HepG2 (cell line): ENCODE measurements at regions not wholly inside any gene's neighbourhood (a gene's known extent, or its start where the extent isn't known, plus 50 kb on each side); places are given as distances from the start of the nearest gene placed in this dataset.

Experiments
- ARID4A ChIP-seq: sonication (generic); formaldehyde crosslinking; IDR thresholded peaks from 2 replicates; pipeline ENCODE4 v1.5.0; 2020; ENCODE audit warnings: mild to moderate bottlenecking, missing genetic modification reagents, borderline replicate concordance
- BRF2 ChIP-seq: sonication (generic); formaldehyde crosslinking; IDR thresholded peaks from 2 replicates; pipeline ENCODE4 v1.8.1; 2022; ENCODE audit warnings: mild to moderate bottlenecking, missing genetic modification reagents
- CBX2 ChIP-seq, 2 experiments: fragments of 200-600 bp in 1 of 2; sonication (generic); formaldehyde crosslinking in 1 of 2; IDR thresholded peaks; 2 replicates each; pipeline versions ENCODE4 v1.7.0 to v1.8.1; 2018 to 2022; ENCODE audit warnings: low read depth in 2 of 2, low read length in 1 of 2, mild to moderate bottlenecking in 1 of 2, missing genetic modification reagents in 1 of 2
- DRAP1 ChIP-seq: IDR thresholded peaks from 2 replicates; pipeline ENCODE4 v1.6.1; 2016; ENCODE audit warnings: missing genetic modification reagents, missing compliant biosample characterization
- GMEB1 ChIP-seq: sonication (generic); formaldehyde crosslinking; IDR thresholded peaks from 2 replicates; pipeline ENCODE4 v1.5.1; 2020; ENCODE audit warnings: missing genetic modification reagents, mild to moderate bottlenecking, borderline replicate concordance
- HNRNPK ChIP-seq: fragments of 200-400 bp; formaldehyde crosslinking; IDR thresholded peaks from 2 replicates; pipeline ENCODE4 v1.6.1; 2018; ENCODE audit warnings: low read length, low read depth, moderate library complexity, mild to moderate bottlenecking; ENCODE audit not compliant: poor library complexity, severe bottlenecking
- HOXA3 ChIP-seq: sonication (generic); formaldehyde crosslinking; IDR thresholded peaks from 2 replicates; pipeline ENCODE4 v1.5.0; 2020; ENCODE audit warnings: missing genetic modification reagents
- MEIS2 ChIP-seq: sonication (generic); formaldehyde crosslinking; IDR thresholded peaks from 2 replicates; pipeline ENCODE4 v1.9.0; 2021; ENCODE audit warnings: mild to moderate bottlenecking, missing genetic modification reagents
- NCOR1 ChIP-seq: fragments of 200-600 bp; sonication (generic); IDR thresholded peaks from 2 replicates; pipeline ENCODE4 v1.7.0; 2017; ENCODE audit warnings: antibody characterized with exemption, low read length, borderline replicate concordance
- PBX2 ChIP-seq: IDR thresholded peaks from 2 replicates; pipeline ENCODE4 v1.6.1; 2016; ENCODE audit warnings: control low read depth
- PRMT3 ChIP-seq: sonication (generic); formaldehyde crosslinking; IDR thresholded peaks from 2 replicates; pipeline ENCODE4 v1.8.1; 2022; ENCODE audit warnings: low read depth, mild to moderate bottlenecking, moderate library complexity, missing genetic modification reagents, borderline replicate concordance
- RFX5 ChIP-seq: IDR thresholded peaks from 2 replicates; pipeline ENCODE4 v1.6.1; 2011; ENCODE audit warnings: low read depth, low read length, improper control_type of control experiment
- SALL1 ChIP-seq: sonication (generic); formaldehyde crosslinking; IDR thresholded peaks from 2 replicates; pipeline ENCODE4 v1.8.0; 2022; ENCODE audit warnings: mild to moderate bottlenecking, missing genetic modification reagents
- SIX4 ChIP-seq: sonication (generic); formaldehyde crosslinking; IDR thresholded peaks from 2 replicates; pipeline ENCODE4 v1.4.0; 2020; ENCODE audit warnings: missing genetic modification reagents
- ZBTB38 ChIP-seq: sonication (generic); formaldehyde crosslinking; IDR thresholded peaks from 2 replicates; pipeline ENCODE4 v1.5.1; 2020; ENCODE audit warnings: mild to moderate bottlenecking, missing genetic modification reagents
- ZKSCAN1 ChIP-seq: fragments of 150-350 bp; IDR thresholded peaks from 2 replicates; pipeline ENCODE4 v1.6.1; 2014; ENCODE audit warnings: low read length
- ZNF138 ChIP-seq: sonication (generic); formaldehyde crosslinking; IDR thresholded peaks from 2 replicates; pipeline ENCODE4 v1.5.0; 2020; ENCODE audit warnings: mild to moderate bottlenecking, low read depth, missing genetic modification reagents
- ZNF33B ChIP-seq: sonication (generic); formaldehyde crosslinking; IDR thresholded peaks from 2 replicates; pipeline ENCODE4 v1.5.1; 2020; ENCODE audit warnings: mild to moderate bottlenecking, missing genetic modification reagents
- ZNF775 ChIP-seq: sonication (generic); formaldehyde crosslinking; IDR thresholded peaks from 2 replicates; pipeline ENCODE4 v1.4.0; 2020; ENCODE audit warnings: missing genetic modification reagents, mild to moderate bottlenecking, moderate library complexity, borderline replicate concordance

- no peak for TF ChIP-seq ARID4A (CRISPR knock-in tag)
- TF ChIP-seq CBX2 (IDR thresholded peaks at IDR 0.05; ENCODE audit: low read depth, low read length): no peak
- no peak for TF ChIP-seq CBX2 (CRISPR knock-in tag; IDR thresholded peaks at IDR 0.05; ENCODE audit: low read depth)
- TF ChIP-seq ZNF775 (CRISPR knock-in tag): no peak
- TF ChIP-seq ZNF138: no peak
- no peak for TF ChIP-seq ZKSCAN1
- TF ChIP-seq MEIS2: no peak
- peak; percentile 55; the same call in 1 of the 2 replicates for TF ChIP-seq SALL1 (CRISPR knock-in tag)
- TF ChIP-seq ZBTB38 (CRISPR knock-in tag): no peak
- TF ChIP-seq RFX5: no peak
- TF ChIP-seq GMEB1 (CRISPR knock-in tag): no peak
- TF ChIP-seq HNRNPK: no peak
- 0 out of 2 replicates have a peak, but pooled peaks have one; percentile 25 for TF ChIP-seq DRAP1
- TF ChIP-seq PBX2: no peak
- TF ChIP-seq HOXA3 (CRISPR knock-in tag): peak; percentile 55
- no peak for TF ChIP-seq PRMT3
- no peak for TF ChIP-seq BRF2 (CRISPR knock-in tag)
- TF ChIP-seq SIX4 (CRISPR knock-in tag): no peak
- TF ChIP-seq ZNF33B (CRISPR knock-in tag): no peak
- peak; percentile 64; the same call in 1 of the 2 replicates for TF ChIP-seq NCOR1
Observed at GRCh38 chr20:16119909-16120308, 453.3 kb downstream of the KIF16B start (continued).
